Hepatocyte (in vitro differentiated cells): ENCODE measurements at regions not wholly inside any gene's neighbourhood (a gene's known extent, or its start where the extent isn't known, plus 50 kb on each side); places are given as distances from the start of the nearest gene placed in this dataset.

Experiments
- DNase-seq: peaks from one replicate; pipeline ENCODE4 v3.0.0-alpha.2; 2016; ENCODE audit warnings: low spot score
- H2AFZ ChIP-seq: fragments of 200-600 bp; sonication (generic); 2 replicates; pipeline ENCODE4 v1.6.0; 2016; ENCODE audit warnings: antibody characterized with exemption, mild to moderate bottlenecking
- H3K27ac ChIP-seq: fragments of 200-600 bp; sonication (generic); 2 replicates; pipeline ENCODE4 v1.5.1; 2016; ENCODE audit warnings: mild to moderate bottlenecking
- H3K27me3 ChIP-seq: fragments of 200-600 bp; sonication (generic); 2 replicates; pipeline ENCODE4 v1.6.1; 2016
- H3K36me3 ChIP-seq: fragments of 200-600 bp; sonication (generic); replicated peaks from 2 replicates; pipeline ENCODE4 v1.5.1; 2016; ENCODE audit warnings: low read depth; ENCODE audit not compliant: insufficient read depth
- H3K4me1 ChIP-seq: fragments of 200-600 bp; sonication (generic); 2 replicates; pipeline ENCODE4 v1.5.1; 2016; ENCODE audit warnings: mild to moderate bottlenecking, moderate library complexity; ENCODE audit not compliant: insufficient read depth
- H3K4me2 ChIP-seq: fragments of 200-600 bp; sonication (generic); 2 replicates; pipeline ENCODE4 v1.6.0; 2016
- H3K4me3 ChIP-seq: fragments of 200-600 bp; sonication (generic); 2 replicates; pipeline ENCODE4 v1.5.1; 2016; ENCODE audit warnings: mild to moderate bottlenecking
- H3K79me2 ChIP-seq: fragments of 200-600 bp; sonication (generic); 2 replicates; pipeline ENCODE4 v1.6.0; 2017; ENCODE audit warnings: mild to moderate bottlenecking
- H3K9me2 ChIP-seq: fragments of 200-600 bp; sonication (generic); replicated peaks from 2 replicates; pipeline ENCODE4 v1.6.0; 2017; ENCODE audit warnings: mild to moderate bottlenecking; ENCODE audit not compliant: insufficient read depth
- H3K9me3 ChIP-seq: fragments of 200-600 bp; sonication (generic); 2 replicates; pipeline ENCODE4 v1.5.1; 2016; ENCODE audit warnings: low read depth, mild to moderate bottlenecking
- H4K20me1 ChIP-seq: fragments of 200-600 bp; sonication (generic); 2 replicates; pipeline ENCODE4 v1.6.0; 2016; ENCODE audit warnings: mild to moderate bottlenecking; ENCODE audit not compliant: insufficient read depth, poor library complexity, severe bottlenecking
- EZH2 ChIP-seq: fragments of 200-600 bp; sonication (generic); IDR thresholded peaks from 2 replicates; pipeline ENCODE4 v1.6.1; 2016; ENCODE audit warnings: antibody characterized with exemption, mild to moderate bottlenecking, borderline replicate concordance
- EZH2phosphoT487 ChIP-seq: fragments of 200-600 bp; sonication (generic); IDR thresholded peaks from one replicate; pipeline ENCODE4 v1.6.1; 2018; ENCODE audit warnings: antibody characterized with exemption, mild to moderate bottlenecking, low read depth, moderate library complexity; ENCODE audit not compliant: unreplicated experiment, severe bottlenecking
- WGBS: methylation state at CpG from one replicate; pipeline ENCODE4 v1.1.6; 2016; ENCODE audit warnings: low lambda C conversion rate; ENCODE audit errors: missing lambda C conversion rate; 5-methylcytosine and 5-hydroxymethylcytosine counted together
- TF ChIP-seq, protein P1 (sequence below): fragments of 200-600 bp; sonication (generic); IDR thresholded peaks from 2 replicates; pipeline ENCODE4 v1.5.1; 2016; ENCODE audit warnings: antibody characterized with exemption, mild to moderate bottlenecking; ENCODE audit not compliant: poor library complexity

DNA sequence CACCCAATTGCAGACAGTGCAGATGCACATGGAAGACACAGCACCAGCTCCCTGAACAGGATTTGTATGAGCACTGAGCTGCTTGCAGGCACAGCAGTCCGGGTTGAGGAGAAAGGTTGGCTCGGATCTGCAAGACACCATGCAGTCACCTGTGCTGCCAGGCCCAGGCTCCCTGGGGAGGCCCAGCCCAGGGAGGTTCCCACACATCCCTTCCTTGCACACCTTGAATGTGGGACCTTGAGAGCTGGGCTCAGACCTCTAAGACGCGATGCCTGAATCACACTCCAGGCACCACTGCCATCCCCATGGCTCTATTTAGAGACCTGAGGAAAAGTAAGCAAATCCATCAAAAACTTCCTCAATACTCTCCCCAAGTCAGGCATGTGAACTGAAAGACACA is 397.7 kb downstream of the TCERG1L start:
- Histone ChIP-seq H3K36me3 (no peaks in the 10 kb centered on the region), H3K4me2 (no peak overlapping the region), H3K27me3 (no peaks in the 10 kb centered on the region), H3K4me3 (no peak overlapping the region), H3K9me2 (no peaks in the 10 kb centered on the region), H3K79me2 (no peaks in the 10 kb centered on the region), H3K4me1 (no peaks in the 10 kb centered on the region), H3K27ac (no peak overlapping the region), H2AFZ (no peak overlapping the region), H3K9me3 (no peaks in the 10 kb centered on the region), H4K20me1 (no peaks in the 10 kb centered on the region)
- no peak for DNase-seq
- TF ChIP-seq EZH2 (no peak), EZH2phosphoT487 (no peak)
- TF ChIP-seq, protein P1, sequence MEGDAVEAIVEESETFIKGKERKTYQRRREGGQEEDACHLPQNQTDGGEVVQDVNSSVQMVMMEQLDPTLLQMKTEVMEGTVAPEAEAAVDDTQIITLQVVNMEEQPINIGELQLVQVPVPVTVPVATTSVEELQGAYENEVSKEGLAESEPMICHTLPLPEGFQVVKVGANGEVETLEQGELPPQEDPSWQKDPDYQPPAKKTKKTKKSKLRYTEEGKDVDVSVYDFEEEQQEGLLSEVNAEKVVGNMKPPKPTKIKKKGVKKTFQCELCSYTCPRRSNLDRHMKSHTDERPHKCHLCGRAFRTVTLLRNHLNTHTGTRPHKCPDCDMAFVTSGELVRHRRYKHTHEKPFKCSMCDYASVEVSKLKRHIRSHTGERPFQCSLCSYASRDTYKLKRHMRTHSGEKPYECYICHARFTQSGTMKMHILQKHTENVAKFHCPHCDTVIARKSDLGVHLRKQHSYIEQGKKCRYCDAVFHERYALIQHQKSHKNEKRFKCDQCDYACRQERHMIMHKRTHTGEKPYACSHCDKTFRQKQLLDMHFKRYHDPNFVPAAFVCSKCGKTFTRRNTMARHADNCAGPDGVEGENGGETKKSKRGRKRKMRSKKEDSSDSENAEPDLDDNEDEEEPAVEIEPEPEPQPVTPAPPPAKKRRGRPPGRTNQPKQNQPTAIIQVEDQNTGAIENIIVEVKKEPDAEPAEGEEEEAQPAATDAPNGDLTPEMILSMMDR = no peak
- 96% methylated on average over 4 of the region's 4 CpGs for WGBS

DNA sequence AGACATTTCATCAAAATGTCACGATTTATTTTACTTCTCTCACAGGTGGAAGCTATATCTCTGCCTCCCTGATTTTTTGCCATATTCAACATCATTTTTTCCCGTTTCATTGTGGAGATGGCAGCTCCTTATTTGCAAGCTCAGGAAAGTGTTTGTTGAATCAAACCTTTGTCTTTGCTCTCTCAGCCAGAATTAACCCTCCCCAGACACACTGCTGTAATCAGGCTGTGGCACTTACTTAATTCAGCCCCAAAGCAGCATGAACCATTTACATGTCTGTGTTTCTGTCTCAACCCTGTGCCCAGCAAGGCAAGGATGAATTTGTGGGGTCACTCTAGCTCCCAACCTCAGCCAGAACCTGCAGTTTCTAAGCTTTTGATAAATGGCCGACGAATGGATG is 397.2 kb downstream of the TCERG1L start:
- no peak for DNase-seq
- Histone ChIP-seq H3K79me2 (no peaks in the 10 kb centered on the region), H2AFZ (no peak overlapping the region), H3K9me2 (no peaks in the 10 kb centered on the region), H3K27ac (no peak overlapping the region), H4K20me1 (no peaks in the 10 kb centered on the region), H3K4me1 (no peaks in the 10 kb centered on the region), H3K36me3 (no peaks in the 10 kb centered on the region), H3K27me3 (no peaks in the 10 kb centered on the region), H3K9me3 (no peaks in the 10 kb centered on the region), H3K4me2 (no peak overlapping the region), H3K4me3 (no peak overlapping the region)
- 90% methylated on average over 4 of the region's 4 CpGs for WGBS
- TF ChIP-seq EZH2 (no peak), EZH2phosphoT487 (no peak)
- TF ChIP-seq, protein P1 = no peak

DNA sequence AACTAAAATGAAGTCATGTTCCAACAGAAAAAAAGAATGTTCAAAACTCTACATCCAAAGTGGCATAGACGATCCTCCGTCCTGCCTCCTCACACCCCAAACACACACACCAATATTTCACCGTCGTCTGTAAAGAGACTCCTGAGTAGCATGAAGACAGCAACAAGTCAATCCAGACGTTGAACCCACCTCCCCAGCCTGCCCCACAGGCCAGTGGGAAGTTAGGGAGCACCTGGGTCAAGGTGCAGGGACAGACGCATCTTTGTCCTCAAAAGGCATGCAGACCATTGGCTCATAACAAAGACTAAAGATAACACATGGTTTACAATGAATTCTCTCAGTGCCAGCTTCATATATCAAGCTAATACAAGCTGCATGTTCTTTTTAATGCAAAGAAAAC is 396.5 kb downstream of the TCERG1L start:
- Histone ChIP-seq H3K9me3 (no peaks in the 10 kb centered on the region), H3K4me1 (no peaks in the 10 kb centered on the region), H3K9me2 (no peaks in the 10 kb centered on the region), H3K36me3 (no peaks in the 10 kb centered on the region), H3K27me3 (no peaks in the 10 kb centered on the region), H3K79me2 (no peaks in the 10 kb centered on the region), H3K27ac (no peak overlapping the region), H3K4me3 (no peak overlapping the region), H4K20me1 (no peaks in the 10 kb centered on the region), H3K4me2 (no peak overlapping the region), H2AFZ (no peak overlapping the region)
- 81% methylated on average over 6 of the region's 6 CpGs for WGBS
- TF ChIP-seq, protein P1 = no peak
- TF ChIP-seq EZH2phosphoT487 (no peak), EZH2 (no peak)
- no peak for DNase-seq

DNA sequence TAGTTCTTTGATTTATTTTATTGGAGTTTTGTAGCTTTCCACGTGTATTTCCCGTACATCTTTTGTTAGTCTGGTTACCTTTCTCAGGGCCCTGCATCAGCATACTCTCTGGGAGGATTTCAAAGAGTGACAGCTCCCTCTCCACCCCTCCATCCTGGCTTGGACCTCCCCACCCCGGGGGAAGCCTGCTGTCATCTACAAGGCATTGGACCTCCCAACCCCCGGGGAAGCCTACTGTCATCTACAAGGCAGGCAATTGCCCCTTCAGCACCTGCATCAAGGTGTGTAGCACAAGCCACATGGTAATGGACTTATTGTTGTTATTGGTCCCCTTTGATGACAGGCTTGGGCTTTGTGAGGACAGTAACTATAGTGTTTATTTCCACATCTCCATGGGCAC is 390.1 kb downstream of the TCERG1L start:
- Histone ChIP-seq H3K36me3 (no peaks in the 10 kb centered on the region), H3K27ac (no peak overlapping the region), H3K27me3 (no peaks in the 10 kb centered on the region), H2AFZ (no peak overlapping the region), H3K4me1 (no peaks in the 10 kb centered on the region), H3K4me2 (no peak overlapping the region), H3K79me2 (no peaks in the 10 kb centered on the region), H3K4me3 (no peak overlapping the region), H4K20me1 (no peaks in the 10 kb centered on the region), H3K9me3 (no peaks in the 10 kb centered on the region), H3K9me2 (no peaks in the 10 kb centered on the region)
- 78% methylated on average over 4 of the region's 4 CpGs for WGBS
- no peak for TF ChIP-seq EZH2
- TF ChIP-seq EZH2phosphoT487 = no peak
- TF ChIP-seq, protein P1 = no peak
- no peak for DNase-seq
